ENCODE measurements at regions not wholly inside any gene's neighbourhood (a gene's known extent, or its start where the extent isn't known, plus 50 kb on each side); places are given as distances from the start of the nearest gene placed in this dataset.
"Not testable (repeated sequence)": the region's sequence is repeated elsewhere in the genome, so short reads cannot be mapped to it uniquely, and the experiment has no call there.

- no peak overlapping the region for H3K27ac ChIP-seq (ENCODE audit: low read length)
- H3K4me1 ChIP-seq (ENCODE audit: control insufficient read depth, insufficient read depth, low read length), result no peaks in the 10 kb centered on the region
- DNase-seq (ENCODE audit: low read depth, low spot score) (no peak), ATAC-seq (peak; percentile 74)
- BruUV-seq (replicated peaks), result no TSS peak
- in situ Hi-C loops (cut with HindIII; ENCODE audit: low pct_unique_long_range_greater_than_20kb, low sequenced_read_pairs), result no loop called here
- POLR2A ChIA-PET, result no interaction called here
- H3K36me3 ChIP-seq (ENCODE audit: control insufficient read depth, insufficient read depth, low read length), result no peaks in the 10 kb centered on the region
- H3K9me3 ChIP-seq (ENCODE audit: control insufficient read depth, insufficient read depth, low read depth, low read length), result no peaks in the 10 kb centered on the region
- H3K4me3 ChIP-seq (ENCODE audit: low read depth in 2 of 2, low read length in 2 of 2), result no peak overlapping the region
- peaks cover 2% of the 10 kb centered on the region for H3K27me3 ChIP-seq (ENCODE audit: control insufficient read depth, insufficient read depth, low read length)
- TF ChIP-seq POLR2AphosphoS5 (IDR thresholded peaks at IDR 0.05; ENCODE audit: low read depth, low read length), result no peak
- TF ChIP-seq SIN3A (IDR thresholded peaks at IDR 0.05; ENCODE audit: borderline replicate concordance, insufficient read depth, low read depth, low read length), result no peak
- intact Hi-C loops (cut with micrococcal nuclease; ENCODE audit: unreplicated experiment), result no loop called here
- CTCF ChIA-PET, result no interaction called here
These were observed 103.5 kb upstream of the SIMC1 start for GRCh38 chr5:176134529-176135223.

- DNase-seq (ENCODE audit: low read depth, low spot score); H3K27me3 ChIP-seq (ENCODE audit: control insufficient read depth, insufficient read depth, low read length); POLR2A ChIA-PET; H3K9me3 ChIP-seq (ENCODE audit: control insufficient read depth, insufficient read depth, low read depth, low read length); BruUV-seq (replicated peaks); H3K36me3 ChIP-seq (ENCODE audit: control insufficient read depth, insufficient read depth, low read length); intact Hi-C loops (cut with micrococcal nuclease; ENCODE audit: unreplicated experiment); H3K4me3 ChIP-seq (ENCODE audit: low read depth in 2 of 2, low read length in 2 of 2); in situ Hi-C loops (cut with HindIII; ENCODE audit: low pct_unique_long_range_greater_than_20kb, low sequenced_read_pairs); H3K27ac ChIP-seq (ENCODE audit: low read length); CTCF ChIA-PET; H3K4me1 ChIP-seq (ENCODE audit: control insufficient read depth, insufficient read depth, low read length); ATAC-seq: not testable (repeated sequence)
These were observed 98.1 kb upstream of the SIMC1 start for GRCh38 chr5:176140138-176140537.

- H3K27ac ChIP-seq (ENCODE audit: low read length), result no peak overlapping the region
- POLR2A ChIA-PET, result no interaction called here
- no peaks in the 10 kb centered on the region for H3K4me1 ChIP-seq (ENCODE audit: control insufficient read depth, insufficient read depth, low read length)
- CTCF ChIA-PET, result no interaction called here
- H3K4me3 ChIP-seq (ENCODE audit: low read depth in 2 of 2, low read length in 2 of 2), result no peak overlapping the region
- intact Hi-C loops (cut with micrococcal nuclease; ENCODE audit: unreplicated experiment) (no loop called here), in situ Hi-C loops (cut with HindIII; ENCODE audit: low pct_unique_long_range_greater_than_20kb, low sequenced_read_pairs) (no loop called here)
- H3K36me3 ChIP-seq (ENCODE audit: control insufficient read depth, insufficient read depth, low read length), result no peaks in the 10 kb centered on the region
- ATAC-seq (no peak), DNase-seq (ENCODE audit: low read depth, low spot score) (no peak)
- peaks cover 23% of the 10 kb centered on the region for H3K27me3 ChIP-seq (ENCODE audit: control insufficient read depth, insufficient read depth, low read length)
- no peak for TF ChIP-seq SIN3A (IDR thresholded peaks at IDR 0.05; ENCODE audit: borderline replicate concordance, insufficient read depth, low read depth, low read length)
- TF ChIP-seq TCF7L2 (IDR thresholded peaks at IDR 0.05; ENCODE audit: low read depth, low read length), result no peak
- TF ChIP-seq POLR2AphosphoS5 (IDR thresholded peaks at IDR 0.05; ENCODE audit: low read depth, low read length), result no peak
- no peak for TF ChIP-seq REST (IDR thresholded peaks at IDR 0.05; ENCODE audit: insufficient read depth in 1 of 2, low read depth in 2 of 2, low read length in 1 of 2)
- TF ChIP-seq CTCF (IDR thresholded peaks at IDR 0.05), result no peak
- no TSS peak for BruUV-seq (replicated peaks)
- no peaks in the 10 kb centered on the region for H3K9me3 ChIP-seq (ENCODE audit: control insufficient read depth, insufficient read depth, low read depth, low read length)
These were observed 93.7 kb upstream of the SIMC1 start for GRCh38 chr5:176144508-176144907.

GRCh38 chr5:176149948-176150347, 88.3 kb upstream of the SIMC1 start:
- BruUV-seq (replicated peaks); DNase-seq (ENCODE audit: low read depth, low spot score); H3K4me1 ChIP-seq (ENCODE audit: control insufficient read depth, insufficient read depth, low read length); H3K27ac ChIP-seq (ENCODE audit: low read length); H3K9me3 ChIP-seq (ENCODE audit: control insufficient read depth, insufficient read depth, low read depth, low read length); POLR2A ChIA-PET; intact Hi-C loops (cut with micrococcal nuclease; ENCODE audit: unreplicated experiment); H3K4me3 ChIP-seq (ENCODE audit: low read depth in 2 of 2, low read length in 2 of 2); CTCF ChIA-PET; H3K36me3 ChIP-seq (ENCODE audit: control insufficient read depth, insufficient read depth, low read length); in situ Hi-C loops (cut with HindIII; ENCODE audit: low pct_unique_long_range_greater_than_20kb, low sequenced_read_pairs); ATAC-seq: not testable (repeated sequence)
- peaks cover 21% of the 10 kb centered on the region for H3K27me3 ChIP-seq (ENCODE audit: control insufficient read depth, insufficient read depth, low read length)

All from Panc1 (cell line).